ENCODE measurements at regions not wholly inside any gene's neighbourhood (a gene's known extent, or its start where the extent isn't known, plus 50 kb on each side); places are given as distances from the start of the nearest gene placed in this dataset.

DNA sequence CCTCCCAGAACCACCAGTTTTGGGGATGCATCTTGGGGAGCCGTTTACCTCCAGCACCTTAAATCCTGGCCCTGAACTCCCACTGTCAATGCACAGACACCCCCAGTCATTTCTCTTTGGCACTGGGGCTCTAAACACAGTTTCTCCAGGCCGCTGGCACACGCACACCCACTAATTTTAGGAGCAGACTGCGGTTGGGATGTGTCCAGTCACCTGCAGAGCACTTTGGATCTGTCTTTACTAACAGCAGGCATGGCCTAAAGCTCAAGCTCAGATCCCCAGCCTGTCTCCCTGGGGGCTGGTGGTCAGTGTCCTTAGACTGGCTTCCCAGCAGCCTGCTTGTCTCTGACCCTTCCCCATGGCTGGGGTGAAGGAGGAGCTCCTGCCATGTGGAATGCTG is 49.9 kb downstream of the SYNE3 start:
- DNase-seq: no peak

DNA sequence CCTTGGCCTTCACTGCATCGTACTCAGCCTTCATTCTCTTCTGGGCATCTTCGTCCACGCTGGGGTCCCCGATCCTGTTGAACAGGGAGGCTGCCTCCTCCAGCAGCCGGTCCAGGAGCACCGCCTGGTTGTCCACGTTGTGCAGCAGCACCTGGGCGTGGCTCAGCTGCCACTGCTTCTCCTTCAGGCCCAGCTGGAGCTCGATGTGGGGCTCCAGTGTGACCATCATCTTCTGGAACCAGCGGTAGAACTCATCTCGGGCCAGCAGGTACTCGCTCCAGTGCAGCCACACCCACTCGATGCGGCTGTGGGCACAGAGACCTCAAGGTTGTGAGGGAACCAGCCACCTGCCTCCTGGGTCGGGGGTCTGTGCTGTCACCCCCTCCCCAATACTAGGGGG is 50.5 kb downstream of the SYNE3 start:
- DNase-seq: no peak

DNA sequence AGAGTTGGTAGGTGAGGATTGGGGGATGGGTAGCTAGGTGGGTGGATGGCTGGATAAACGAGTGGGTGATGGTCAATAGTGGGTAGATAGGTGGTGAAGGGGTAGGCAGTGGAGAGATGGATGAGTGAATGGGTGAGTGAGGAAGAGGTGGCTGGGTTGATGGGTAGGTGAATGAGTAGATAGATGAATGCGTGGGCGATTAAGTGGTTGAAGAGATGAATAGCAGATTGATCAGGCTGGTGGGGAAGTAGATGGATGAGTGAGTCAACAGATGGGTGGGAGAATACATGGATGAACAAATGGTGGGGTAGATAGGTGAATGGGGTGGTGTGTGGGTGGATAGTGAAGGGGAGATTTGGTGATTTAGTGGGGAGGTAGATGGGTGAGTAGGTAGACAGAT is 51.1 kb downstream of the SYNE3 start:
- no peak for DNase-seq

DNA sequence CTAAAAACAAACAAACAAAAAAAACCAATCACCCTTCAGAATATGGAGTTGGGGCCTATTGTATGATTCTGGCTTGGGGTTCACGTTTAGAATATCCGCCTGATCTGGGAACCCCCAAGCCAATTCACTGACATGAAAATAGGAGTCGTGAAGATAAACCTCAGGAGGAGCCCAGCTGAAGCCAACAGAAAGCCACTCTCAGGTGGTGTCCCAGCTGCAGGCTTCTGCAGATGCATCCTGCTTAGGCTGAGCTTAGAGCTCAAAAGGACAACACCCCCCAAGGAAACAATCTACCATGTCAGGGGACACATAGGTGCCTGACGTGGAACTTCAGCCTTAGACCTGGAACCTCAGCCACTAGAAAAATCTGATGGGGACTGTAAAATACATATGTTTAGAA is 51.9 kb downstream of the SYNE3 start:
- no peak for DNase-seq

DNA sequence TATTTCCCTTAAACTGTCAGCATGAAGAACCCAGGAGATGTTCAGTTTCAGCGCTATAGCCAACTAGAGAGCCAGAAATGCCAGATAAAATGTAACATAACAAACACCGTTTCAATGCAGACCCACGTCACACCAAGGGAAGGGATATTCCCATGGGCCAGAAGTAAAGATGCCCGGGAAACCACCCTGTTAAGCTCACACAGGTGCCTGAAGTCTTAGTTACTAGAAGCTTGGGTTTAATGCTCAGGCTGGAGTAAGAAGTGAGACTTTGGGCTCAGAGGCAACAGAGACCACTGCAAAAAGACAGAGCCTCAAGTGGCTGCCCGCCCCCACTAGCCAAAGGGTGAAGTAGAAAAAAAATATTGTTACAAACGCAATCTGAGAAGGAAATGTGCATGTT is 52.3 kb downstream of the SYNE3 start:
- no peak for DNase-seq

DNA sequence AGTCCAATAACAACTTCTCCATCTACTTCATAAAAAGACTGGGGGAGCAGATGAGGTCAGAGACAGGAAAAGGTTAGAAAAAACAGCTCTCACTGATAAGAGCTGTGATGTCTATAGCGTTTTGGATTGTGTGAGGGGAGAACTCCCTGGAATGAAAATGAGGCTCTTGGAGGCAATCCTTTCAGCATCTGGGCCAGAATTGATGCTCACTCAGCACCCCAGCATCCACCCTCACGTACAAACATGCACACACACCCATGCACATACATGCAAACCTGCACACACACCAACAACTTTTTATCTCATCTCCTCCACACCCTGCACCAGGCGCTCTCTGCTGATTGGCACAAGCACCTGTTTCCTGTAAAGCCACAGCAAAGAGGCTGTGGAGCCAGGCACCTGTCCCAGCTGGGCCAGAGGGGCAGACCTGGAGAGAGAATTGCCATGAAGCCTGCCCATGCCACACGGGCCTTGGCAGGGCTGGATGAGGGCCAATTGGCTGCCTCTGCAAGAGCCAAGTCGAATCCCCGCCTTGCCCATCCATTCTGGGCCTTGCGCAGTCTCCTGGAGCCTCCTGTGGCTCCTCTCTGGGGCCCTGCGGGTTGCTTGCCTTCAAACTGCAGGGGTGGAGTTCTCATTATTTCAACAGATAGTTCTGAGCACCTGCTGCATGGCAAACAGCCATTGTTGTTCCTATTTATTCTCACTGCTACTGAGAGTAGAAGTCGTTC is 53.1 kb downstream of the SYNE3 start:
- DNase-seq: no peak

DNA sequence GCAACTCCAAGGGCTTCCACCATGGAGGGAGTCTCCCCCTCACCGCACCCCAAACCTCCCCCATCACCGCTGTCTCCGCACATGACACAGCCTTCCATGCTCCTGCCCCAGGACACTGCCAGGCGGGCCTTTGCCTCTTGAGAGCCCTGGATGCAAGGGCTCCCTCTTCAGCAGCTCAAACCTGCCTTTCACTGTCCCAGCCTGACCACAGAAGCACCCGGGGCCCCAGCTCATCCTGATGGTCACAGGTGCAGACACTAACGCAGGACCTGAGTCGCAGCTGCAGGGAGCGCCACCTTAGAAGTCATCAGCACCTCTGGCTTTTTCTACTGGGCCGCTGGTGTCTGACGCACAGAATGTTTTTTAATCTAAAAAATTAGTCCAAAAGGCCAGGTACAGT is 54.0 kb downstream of the SYNE3 start:
- DNase-seq: no peak

DNA sequence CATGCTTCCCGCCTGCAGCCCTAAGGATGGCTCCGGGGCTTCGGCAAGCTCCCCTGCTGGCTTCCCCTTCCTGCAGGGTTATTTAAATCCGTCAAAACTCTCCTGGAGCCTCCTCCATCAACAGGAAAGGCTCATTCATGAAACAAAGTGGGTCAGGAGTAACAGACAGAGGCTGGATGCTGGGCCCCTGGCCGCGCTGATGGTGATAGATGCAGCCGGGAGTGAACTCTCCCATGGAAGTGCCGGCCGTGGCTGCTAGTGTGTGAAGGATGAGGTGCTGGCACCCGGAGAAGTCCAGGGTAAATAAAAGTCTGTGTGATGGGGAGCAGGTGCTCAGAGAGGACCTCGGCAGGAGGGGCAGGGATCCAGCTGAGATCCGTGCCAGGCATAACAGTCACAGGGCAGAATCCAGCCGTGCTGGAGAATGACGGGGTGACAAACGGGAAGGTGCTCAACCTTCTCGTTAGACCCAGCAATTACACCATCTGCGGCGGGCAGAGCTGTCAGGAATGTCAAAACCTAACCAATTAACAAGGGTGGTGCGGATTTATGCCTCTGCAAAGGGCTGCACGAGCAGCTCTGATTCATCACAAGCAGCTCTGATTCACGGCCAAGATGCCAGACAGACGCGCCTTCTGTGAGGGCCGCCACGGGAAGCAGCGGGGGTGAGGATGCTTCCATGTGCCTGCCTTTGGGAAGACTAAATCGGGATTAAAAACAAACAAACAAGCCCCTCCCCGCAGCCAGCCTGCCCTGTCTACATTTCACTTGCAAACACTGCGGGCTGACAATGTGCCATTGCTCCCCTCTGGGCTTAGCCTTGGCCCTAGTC is 55.6 kb downstream of the SYNE3 start:
- peak; percentile 63 for DNase-seq

DNA sequence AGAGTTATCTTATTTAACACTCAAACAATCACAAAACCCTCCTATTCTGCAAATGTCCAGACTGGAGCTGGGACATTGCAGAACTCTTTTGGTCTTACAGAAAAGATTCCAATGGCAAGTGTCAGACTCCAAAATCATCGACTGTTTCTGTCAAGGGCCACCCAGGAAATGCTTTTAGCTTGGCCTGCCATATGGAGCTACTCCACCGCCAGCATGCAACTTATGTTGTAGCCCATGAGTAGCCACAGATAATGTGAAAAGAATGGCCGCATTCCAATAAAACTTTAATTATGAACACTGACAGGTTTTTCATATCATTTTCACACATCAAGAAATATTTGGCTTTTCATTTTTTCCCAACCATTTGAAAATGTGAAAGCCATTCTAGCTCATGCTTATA is 57.5 kb downstream of the SYNE3 start:
- DNase-seq: no peak

DNA sequence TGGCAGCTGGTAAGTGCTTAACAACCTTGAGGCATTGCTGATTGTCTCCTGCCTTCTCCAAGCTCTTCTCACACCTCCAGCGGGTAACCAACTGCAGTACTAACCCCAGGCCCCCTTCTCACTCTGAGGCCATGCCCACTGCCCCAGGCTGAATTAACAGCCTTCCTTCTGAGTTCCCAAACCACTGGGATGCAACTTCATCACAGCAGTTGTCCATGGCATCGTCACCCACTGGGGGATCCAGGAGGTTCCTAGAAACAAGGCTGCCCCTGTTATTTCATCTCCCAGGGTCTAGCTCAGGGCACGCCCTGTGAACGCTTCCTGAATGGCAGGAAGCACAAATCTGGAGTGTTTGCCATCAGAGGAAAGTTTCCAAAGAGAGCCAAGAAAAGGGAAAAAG is 58.0 kb downstream of the SYNE3 start:
- DNase-seq: no peak

DNA sequence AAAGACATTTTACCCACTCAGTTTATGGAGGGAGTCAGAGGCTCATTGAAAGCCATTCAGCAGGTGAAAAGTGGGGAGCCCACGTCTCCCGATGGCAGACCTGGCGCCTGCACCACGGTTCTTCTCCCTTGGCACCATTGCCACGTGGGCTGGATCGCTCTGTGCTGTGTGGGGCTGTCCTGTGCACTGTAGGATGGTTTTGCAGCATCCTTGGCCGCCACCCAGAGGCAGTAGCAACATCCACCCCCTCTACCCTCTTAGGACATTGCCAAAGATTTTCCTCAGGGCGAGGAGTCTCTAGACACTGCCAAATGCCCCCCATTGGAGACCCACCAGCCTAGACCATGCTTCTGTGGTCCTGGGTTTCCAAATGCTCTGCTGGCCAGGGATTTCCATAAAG is 60.2 kb downstream of the SYNE3 start:
- DNase-seq: no peak

DNA sequence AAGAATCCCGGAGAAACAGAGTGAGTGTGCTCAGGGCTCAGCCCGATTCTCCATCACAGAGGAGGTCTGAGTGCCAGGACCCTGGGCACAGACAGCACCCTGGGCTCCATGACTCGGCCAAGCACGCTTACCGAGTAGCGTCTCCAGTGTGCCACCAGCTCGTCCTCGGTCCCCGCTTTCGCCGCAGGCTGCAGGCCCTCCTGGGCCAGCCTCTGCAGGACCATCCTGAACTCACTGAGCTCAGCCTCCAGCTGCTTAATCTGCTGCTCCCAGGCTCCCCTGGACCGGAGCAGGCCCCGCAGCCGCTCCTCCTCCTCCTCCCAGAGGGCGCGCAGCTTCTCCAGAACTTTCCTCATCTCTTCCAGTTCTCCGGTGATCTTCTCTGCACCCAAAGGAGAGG is 61.2 kb downstream of the SYNE3 start:
- no peak for DNase-seq

DNA sequence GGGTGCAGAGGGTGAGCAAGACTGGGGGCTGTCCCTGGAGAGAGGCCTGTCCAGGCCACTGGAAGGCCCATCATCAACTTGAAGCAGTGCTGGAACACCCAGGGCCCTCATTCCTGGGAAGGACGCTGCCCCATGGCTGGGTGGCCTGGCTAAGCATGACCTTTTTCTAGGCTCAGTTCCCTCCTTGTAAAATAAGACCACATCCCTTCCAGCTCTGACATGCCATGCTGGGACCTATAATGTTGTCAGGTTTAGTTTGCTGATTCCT is 62.8 kb downstream of the SYNE3 start:
- DNase-seq: no peak

DNA sequence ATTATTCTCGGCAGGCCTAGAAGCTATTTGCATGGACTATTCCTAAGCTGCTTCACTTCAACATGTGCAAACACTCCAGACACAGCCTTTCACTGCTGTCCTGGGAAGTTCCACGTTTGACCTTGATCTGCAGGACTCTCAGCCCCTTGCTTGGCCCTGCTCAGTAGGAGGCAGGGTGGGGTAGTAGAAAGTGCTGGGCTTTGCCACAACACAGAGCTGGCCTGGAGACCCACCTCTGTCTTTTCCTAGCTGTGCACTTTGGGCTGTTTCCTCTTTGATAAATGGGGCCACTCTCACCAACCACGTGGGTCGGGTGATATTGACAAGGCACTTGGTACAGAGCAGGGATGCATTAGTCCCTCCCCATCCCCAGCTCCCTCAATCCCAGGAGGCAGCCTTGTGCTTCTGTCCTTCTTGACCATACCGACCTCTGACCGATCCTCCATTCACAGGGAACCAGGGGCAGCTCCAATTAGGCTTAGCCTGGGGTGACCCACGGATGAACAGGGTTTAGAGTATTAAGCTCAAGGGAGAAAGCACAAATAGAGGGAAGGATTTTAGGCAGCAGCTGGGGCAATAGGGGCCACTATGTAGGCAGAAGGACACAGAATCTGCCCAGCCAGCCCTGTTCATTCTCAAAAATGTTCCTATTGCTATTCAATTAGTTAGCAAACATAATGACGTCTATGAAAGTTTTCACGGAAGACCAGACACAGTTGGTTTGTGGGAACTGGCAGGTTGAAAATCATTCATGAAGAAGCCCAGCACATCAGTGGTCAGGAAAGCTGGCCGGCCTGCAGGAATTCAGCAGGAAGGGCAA is 63.3 kb downstream of the SYNE3 start:
- peak; percentile 73 for DNase-seq

DNA sequence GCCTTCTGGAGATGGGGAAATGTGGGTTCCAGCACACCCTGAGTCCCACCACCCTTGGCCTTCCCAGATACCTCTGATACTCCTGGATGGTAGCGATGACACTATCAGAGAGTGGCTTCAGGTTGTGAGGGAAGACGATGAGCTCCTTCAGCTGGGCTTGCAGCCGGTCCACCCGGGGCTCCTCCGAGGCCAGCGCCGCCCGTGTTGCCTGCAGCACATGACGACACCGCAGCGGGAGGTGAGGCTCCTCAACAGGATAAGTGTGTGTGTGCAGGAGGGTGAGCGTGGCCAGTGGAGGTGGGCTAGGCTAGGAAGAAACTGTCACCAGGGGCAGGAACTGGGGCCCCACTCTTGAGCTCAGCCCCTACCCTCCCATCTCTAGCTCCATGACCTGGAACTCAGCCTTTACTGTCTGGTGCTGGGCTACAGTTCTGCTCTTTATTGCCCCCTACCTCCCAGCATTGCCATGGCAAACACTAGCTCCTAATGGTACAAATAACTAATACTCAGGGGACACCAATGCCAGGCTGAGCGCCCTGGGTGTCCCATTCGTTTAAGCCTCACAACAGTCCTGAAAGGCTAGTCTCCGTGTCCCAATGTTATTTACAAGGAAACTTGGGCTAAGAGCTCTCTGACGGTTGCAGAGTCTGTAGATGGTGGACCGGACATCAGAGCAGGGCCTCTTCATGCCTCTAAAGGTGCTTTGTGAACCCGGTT is 64.1 kb downstream of the SYNE3 start:
- peak; percentile 51 for DNase-seq

DNA sequence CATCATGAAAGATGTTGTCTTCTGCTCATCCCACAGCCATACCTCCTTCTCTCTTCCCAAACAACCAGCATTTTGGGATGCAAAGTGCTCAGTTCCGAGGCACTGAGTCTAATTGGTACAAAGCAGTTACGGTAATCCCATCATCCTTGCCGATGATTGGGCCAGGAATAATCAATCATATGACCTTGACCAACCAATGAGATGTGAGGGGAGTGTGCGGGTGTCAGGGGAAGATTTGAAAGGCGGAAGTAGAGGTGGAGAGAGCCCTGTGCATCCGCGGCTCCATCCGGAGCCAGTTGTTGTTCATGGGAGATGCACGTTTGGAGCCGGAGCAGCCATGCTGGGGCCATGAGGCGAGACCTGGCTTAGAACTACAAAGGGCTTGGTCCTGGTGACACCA is 67.3 kb downstream of the SYNE3 start:
- no peak for DNase-seq

DNA sequence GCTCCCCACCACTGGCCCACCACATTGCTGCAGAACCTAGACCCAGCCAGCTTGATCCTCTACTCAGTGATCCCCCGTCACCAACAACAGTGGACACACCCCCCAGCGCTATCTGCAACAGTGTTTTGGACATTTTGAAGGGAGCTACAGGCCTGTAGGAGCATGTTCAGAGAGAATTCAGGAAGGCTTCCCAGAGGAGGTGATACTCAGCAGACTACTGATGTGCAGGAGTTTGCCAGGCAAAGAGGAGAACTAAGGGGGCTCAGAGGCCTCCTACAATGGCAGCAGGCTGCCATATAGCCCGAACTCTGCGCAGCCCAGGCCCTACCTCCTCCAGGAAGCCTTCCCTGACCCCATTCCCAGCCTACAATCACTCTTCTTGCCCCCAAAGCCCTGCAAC is 70.0 kb downstream of the SYNE3 start:
- no peak for DNase-seq

DNA sequence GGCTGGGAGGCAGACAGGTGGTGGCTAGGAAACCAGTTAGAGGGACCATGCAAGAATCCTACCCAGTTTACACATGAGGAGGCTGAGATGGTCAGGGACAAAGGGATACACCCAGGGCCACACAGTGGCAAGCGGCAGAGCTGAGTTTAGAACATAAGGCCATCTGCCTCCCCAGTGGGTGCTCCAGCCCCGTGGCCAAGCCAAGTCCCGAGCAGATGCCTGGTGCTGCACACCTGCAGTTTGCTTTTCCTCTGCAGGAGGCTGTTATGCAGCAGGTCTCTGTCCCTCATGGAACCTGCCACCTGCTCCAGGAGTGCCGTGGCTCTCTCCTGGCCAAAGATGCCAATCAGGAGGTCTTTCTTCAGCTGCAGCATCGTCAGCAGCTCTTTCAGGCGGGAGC is 70.8 kb downstream of the SYNE3 start:
- no peak for DNase-seq

DNA sequence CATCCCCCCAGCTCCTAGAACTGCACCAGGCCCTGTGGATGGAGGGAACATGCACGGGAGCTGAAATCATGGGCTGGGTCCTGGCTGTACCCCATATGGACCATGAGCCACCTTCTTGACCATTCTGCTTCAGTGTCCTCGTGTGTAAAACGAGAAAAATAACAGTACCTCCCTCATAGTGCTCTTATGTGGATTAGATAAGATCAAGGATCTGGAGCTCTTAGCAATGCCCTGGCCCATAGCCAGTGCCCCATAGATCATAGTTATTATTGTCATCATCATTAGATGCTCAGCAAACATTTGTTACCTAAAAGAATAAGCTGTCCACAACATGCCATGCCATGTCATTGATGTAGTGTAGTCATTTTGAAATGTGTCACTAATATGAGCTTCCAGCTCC is 71.3 kb downstream of the SYNE3 start:
- no peak for DNase-seq

DNA sequence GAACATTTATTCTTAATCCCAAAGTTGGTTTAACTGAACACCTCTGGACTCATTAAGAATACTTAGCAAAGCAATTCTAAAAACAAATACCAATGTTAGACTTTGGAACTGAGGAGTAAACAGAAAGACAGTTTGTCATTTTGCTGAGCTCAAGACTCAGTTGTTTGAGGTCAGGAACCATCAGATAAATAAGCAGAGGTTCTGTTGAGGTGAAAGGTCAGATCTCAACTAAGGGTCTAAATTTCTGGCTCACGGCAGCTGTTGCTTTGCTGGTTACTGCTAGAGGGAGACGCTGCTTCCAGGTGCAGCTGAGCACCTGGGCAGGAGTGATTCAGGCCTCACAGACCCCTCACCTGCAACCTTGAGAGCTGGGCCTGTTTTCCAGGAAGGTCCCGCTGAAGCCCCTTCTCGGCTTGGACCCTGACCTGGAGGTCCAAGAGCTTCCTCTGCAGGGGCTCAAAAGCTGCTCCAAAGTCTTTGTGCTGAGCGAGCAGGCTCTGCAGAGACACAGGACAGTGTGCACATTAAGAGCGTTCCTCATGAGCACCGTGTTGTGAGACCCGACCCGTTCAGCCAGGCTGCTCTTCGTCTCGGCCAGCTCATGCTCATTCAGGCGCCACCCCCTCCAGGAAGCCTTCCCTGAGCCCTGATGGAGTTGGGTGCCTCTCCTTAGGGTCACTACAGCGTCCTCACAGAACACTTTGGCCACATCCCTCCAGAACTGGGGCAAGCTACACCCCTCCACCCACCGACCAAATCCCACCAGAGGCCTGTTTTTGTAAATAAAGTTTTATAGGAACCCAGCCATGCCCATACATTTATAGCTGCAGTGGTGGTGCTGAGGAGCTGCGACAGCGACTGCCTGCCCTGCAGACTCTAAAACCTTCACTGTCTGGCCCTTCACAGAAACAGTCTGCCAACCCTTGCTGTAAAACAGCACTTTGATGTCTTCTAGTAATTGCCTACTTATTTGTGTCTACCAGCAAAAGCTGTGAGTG is 72.0 kb downstream of the SYNE3 start:
- DNase-seq: no peak

DNA sequence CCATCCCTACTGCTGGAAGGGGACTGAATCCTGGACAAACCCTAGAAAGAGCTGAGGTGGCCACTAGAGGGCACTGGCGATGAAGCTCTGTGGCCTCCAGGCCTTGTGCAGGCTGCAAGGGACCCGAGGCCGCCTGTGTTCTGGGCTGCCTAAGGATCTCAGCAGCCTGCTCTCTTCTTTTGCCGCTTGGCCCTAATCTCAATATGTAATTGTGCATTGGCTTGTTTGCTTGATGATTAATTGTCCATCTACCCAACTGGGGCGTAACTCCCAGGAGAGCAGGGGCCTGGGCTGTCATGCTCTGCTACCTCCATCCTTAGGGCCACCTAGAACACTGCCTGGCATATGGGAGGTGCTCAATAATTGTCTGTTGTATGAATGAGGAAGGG is 73.8 kb downstream of the SYNE3 start:
- DNase-seq: peak; percentile 84

DNA sequence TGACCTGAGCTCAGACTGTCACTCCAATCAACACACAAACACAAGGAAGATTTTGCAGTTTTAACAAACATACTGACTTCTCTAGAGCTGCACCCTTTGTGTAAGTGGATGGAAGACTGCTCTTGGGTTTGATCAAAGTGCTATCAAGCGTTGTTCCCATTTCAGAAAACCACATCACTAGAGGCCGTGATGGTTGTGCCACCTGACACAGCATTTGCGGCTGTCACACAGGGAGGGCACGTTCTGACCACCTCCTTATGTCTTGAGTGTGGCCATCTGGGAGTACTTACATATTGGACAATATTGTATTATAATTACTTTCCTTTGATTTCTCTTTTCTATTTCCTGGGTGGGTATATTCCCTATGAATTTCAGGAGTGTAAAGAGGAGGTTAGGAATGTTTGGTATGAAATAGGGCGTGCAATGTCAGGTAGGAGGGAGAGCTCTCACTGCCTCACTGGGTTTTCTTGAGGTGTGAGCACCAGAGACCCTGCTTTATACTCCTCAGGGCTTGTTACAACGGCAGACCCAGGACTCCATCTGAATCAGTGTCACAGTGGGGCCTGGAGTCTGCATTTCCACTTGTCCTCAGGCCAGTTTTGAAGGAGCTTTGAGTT is 74.3 kb downstream of the SYNE3 start:
- DNase-seq: no peak
